Gastrocnemius medialis (tissue), 4 donors: ENCODE measurements at regions not wholly inside any gene's neighbourhood (a gene's known extent, or its start where the extent isn't known, plus 50 kb on each side); places are given as distances from the start of the nearest gene placed in this dataset.

Experiments
- POLR2A ChIP-seq, 2 donors: fragments of 450-650 bp; IDR thresholded peaks; one replicate each; pipeline ENCODE4 v1.6.1; 2017; ENCODE audit warnings: antibody characterized with exemption in 2 of 2, mild to moderate bottlenecking in 2 of 2, moderate library complexity in 2 of 2
- TF ChIP-seq, protein P1 (sequence below), 5 experiments: fragments of 450-650 bp in 3 of 5; fragments of 200-600 bp in 2 of 5; sonication (generic) in 2 of 5; IDR thresholded peaks in 4 of 5; conservative IDR thresholded peaks in 1 of 5; 1 replicate in 4 of 5; 2 replicates in 1 of 5; pipeline ENCODE4 v1.5.1; 2016 to 2019; ENCODE audit warnings: antibody characterized with exemption in 5 of 5, mild to moderate bottlenecking in 3 of 5, moderate library complexity in 3 of 5

DNA sequence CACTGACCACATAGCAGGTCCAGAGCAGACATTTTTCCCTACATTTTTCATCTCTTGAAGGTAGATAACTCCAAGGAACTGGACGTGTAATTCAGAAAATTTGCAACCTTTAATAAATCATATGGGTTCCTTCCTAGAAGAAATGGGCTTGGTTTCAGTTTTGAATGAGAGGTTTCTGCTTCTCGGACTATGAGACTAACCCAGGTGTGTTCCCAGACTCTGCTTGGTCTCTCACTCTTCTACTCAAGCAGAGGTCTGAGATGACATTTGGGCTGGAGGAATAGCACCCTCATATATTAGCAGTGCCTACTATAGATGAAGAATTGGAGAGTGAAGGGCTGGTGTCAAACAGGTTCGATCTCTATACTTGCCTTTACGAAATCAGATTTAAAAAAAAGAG is 231.2 kb downstream of the DOK5 start:
- TF ChIP-seq, protein P1, sequence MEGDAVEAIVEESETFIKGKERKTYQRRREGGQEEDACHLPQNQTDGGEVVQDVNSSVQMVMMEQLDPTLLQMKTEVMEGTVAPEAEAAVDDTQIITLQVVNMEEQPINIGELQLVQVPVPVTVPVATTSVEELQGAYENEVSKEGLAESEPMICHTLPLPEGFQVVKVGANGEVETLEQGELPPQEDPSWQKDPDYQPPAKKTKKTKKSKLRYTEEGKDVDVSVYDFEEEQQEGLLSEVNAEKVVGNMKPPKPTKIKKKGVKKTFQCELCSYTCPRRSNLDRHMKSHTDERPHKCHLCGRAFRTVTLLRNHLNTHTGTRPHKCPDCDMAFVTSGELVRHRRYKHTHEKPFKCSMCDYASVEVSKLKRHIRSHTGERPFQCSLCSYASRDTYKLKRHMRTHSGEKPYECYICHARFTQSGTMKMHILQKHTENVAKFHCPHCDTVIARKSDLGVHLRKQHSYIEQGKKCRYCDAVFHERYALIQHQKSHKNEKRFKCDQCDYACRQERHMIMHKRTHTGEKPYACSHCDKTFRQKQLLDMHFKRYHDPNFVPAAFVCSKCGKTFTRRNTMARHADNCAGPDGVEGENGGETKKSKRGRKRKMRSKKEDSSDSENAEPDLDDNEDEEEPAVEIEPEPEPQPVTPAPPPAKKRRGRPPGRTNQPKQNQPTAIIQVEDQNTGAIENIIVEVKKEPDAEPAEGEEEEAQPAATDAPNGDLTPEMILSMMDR (IDR thresholded peaks at IDR 0.05 in 4 of 5, conservative IDR thresholded peaks at IDR 0.05 in 1 of 5), result no peak
- no peak for TF ChIP-seq POLR2A (IDR thresholded peaks at IDR 0.05)
